Hypothalamus (tissue), 51 donors: ENCODE measurements at regions not wholly inside any gene's neighbourhood (a gene's known extent, or its start where the extent isn't known, plus 50 kb on each side); places are given as distances from the start of the nearest gene placed in this dataset.

Experiments
- DNase-seq, 51 donors: peaks; one replicate each; lab custom pipeline; 2025; lab: John Stamatoyannopoulos, UW

DNA sequence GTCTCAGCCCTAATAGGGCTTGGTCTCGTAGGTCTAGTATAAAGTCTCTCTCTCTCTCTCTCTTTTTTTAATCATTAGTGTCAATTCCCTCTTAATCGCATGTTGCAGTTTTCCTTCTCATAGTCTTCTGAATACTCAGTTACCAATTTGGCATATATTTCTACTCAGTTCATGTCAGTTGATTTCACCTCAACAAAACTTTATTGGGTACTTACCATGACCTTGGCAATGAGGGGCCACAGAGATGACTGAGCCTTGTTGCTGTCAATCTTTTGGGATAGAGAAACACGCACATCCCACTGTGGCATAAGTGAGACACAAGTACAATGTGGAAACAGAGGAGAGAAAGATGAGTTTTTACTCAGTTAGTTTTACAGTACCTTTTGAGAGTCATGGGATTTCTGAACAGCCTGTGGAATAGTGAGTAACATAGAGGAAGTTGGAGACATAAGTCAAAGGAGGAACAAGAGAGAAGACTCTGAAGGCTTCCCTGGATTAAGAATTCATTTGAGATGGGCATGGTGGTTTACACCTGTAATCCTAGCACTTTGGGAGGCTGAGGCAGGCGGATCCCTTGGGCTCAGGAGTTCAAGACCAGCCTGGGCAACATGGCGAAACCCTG is 150.2 kb upstream of the CBLB start:
- no peak for DNase-seq

DNA sequence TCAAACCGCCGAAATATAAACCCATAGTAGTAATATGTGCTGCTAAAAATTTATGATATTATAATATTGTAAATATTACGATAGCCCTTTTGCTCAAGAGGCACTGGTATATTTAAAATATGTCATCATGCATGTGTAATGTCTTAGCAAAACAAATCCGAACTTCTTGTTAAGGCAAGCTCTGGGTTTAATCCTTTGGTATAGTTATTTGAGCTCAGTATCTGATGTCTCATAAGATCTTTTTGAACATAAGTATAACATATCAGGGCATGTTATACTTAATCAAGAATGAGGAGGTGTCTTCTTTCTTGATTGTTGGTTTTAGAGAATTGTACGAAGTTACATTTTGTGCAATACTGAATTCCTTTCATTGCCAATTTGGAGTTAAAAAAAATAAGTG is 154.1 kb upstream of the CBLB start:
- DNase-seq = no peak

DNA sequence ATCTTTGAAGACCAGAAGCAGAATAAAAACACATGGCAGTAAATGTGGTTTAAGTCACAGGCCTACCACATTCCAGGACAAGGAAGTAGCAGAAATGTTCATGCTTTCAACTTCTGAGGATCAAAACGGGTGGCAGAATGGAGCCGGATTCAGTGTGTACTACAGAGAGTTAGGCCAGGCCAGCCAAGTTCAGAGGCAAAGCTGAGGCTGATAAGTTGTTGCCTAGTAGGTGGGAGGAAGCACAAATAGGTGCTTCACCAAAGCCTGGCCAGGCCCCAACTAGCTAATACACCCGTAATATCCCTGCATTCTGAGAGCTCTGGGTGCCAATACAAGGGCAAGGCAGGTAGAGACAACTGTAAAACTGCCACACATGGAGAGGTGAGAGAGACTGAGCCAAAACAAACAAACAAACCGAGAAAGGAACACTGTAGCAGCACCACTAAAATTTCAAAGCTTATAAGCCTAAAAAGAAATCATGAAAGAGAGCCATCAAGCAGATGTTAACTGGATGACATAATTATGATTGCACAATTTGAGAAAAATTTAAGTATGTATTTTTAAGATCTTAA is 156.4 kb upstream of the CBLB start:
- no peak for DNase-seq

- DNase-seq = no peak
These were observed 161.3 kb upstream of the CBLB start for GRCh38 chr3:106029954-106030626.

GRCh38 chr3:106030627-106030963 is 161.8 kb upstream of the CBLB start:
- DNase-seq = no peak

DNA sequence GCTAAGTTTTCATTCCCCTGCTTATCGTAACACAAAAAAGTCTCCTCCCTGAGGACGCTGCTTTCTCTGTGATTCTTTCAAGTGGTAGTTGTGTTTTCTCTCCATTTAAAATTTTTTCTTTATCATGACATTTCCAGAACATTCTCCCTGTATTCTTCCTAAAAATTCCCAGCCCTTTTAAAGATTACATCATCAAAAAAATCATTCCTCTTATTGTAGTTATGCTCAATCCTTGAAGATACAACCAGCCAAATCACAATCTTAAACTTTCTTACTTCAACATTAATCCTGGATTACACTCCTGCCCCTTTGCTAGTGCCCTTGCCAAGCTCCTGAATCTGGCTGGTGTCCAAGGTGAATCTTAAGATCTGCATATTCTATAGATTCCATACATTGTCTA is 163.7 kb upstream of the CBLB start:
- DNase-seq = no peak

GRCh38 chr3:106033654-106034053 is 164.8 kb upstream of the CBLB start:
- no peak for DNase-seq

DNA sequence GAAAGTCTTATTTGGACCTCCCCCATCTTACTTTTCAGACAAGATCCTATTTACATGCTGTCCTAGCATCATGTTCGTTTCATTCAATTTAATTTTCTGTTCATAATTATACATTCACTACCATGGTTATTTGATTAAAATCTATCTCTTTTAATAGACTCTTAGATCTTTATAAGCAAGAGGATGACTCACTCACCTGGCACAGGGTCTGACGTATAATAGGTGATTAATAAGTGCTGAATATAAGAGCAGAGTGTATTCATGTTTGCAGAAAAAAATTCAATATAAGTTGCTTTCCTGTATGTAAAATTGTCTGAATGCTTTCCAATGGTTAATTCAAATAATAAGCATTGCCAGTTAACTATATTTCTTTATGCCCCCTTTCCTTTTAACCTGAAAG is 165.5 kb upstream of the CBLB start:
- DNase-seq = no peak

DNA sequence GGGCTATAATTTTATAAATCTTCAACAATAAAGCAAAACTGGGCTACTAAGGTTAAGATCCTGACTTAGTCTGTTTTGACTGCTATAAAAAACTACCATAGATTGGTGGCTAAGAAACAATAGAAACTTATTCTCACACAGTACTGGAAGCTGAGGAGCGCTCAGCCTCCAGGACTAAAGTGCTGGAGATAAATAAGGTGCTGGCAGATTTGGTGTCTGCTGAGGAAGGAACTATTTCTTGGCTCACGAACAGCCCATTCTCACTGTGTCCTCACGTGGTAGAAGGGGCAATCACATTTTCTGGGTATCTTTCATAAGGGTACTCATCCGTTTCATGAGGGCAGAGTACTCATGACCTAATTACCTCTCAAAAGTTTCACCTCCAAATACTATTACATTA is 166.8 kb upstream of the CBLB start:
- no peak for DNase-seq

DNA sequence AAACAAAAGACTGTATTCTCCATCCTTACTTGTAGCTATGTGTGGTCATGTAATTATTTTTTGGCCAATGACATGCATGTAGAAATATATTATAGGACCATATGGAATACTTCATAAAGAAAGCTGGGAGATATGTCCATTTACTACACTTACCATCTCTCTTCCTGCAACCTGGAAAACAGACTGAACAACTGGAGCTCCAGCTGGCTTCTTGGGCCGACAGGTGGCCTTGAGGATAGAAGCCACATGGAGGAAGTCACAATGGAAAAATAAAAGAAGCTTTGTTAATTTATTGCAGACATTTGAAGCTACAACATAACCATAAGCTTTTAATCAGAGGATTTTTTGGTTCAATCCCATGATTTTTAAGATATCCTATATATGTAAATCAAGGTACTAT is 167.9 kb upstream of the CBLB start:
- DNase-seq = no peak

DNA sequence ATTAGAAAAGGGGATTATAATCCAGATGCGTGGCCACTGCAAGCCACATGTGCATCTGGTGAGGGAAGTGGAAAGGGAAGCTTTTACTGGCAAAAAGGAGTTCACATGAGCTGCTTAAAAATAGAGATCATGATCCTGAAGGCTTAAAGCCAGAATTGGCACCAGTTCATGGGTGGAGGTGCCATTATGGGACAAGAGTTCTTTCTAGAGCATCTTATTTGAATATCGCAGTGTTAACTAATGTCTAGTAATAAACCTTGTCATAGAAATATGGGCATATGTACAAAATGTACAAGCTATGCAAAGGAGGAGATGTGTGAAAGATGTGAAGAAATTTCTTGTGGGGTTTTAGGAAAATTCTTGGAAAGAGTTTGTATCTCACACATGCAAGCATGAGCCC is 178.4 kb upstream of the CBLB start:
- DNase-seq = no peak

DNA sequence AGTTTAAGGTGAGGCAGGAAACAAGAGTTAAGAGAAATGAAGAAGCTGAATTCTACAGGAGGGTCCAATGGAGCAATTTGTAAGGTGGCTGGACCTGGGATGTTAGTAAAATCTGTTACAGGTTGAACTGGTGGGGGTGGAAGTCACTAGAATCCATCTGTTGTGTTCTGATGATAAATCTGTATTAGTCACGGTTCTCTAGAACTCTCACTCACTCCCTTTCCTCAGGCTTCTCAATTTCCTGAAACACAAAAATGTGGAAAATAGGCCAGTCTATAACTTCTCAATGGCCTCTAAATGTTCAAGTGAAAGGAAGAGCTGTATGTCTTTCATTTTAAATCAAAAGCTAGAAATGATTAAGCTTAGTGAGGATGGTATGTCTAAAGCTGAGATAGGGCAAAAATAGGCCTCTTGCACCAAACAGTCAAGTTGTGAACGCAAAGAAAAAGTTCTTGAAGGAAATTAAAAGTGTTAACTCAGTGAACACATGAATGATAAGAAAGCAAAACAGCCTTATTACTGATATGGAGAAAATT is 180.2 kb upstream of the CBLB start:
- DNase-seq = no peak

DNA sequence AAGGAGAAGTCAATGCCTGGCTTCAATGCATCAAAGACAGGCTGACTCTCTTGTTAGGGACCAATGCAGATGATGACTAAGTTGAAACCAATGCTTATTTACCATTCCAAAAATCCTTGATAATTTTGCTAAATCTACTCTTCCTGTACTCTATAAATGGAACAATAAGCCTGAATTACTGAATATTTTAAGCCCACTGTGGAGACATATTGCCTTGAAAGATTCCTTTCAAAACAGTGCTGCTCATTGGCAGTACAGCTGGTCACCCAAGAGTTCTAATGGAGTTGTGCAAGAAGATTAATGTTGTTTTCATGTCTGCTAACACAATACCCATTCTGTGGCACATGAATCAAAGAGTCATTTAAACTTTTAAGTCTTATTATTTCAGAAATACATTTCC is 181.0 kb upstream of the CBLB start:
- DNase-seq = no peak

DNA sequence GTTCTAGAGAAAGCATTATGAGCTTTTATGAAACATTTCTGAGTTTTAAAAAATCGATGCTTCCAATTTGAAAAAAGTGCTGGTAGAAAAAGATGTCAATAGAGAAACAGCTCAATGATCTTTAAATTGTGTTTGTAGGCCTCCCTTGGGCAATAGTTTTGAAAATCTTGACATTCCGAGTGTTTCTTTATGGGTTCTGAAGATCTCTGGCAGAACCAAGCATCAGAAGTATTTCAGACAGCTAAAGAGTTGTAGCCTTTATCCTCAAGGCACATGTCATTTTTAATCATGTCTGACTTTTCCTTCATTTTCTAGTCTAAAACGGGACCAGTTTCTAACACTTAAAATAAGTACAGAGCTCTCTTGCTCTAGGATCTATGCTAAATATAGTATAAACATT is 188.1 kb upstream of the CBLB start:
- DNase-seq = no peak

- DNase-seq = no peak
These were observed 189.7 kb upstream of the CBLB start for GRCh38 chr3:106058475-106058874.

GRCh38 chr3:106059953-106060517 is 191.2 kb upstream of the CBLB start:
- no peak for DNase-seq

DNA sequence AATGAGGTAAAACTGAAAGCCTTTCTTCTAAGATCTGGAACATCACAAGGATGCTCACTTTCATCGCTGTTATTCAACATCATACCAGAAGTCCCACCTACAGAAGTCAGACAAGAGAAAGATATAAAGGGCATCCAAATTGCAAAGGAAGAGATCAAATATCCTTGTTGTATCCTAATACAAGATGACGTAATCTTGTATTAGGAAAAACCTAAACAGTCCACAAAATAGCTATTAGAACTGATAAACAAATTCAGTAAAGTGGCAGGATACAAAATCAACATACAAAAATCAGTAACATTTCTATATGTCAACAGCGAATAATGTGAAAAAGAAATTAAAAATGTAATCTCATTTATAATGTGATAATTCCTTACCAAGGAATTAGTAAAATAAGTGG is 195.1 kb upstream of the CBLB start:
- no peak for DNase-seq

- no peak for DNase-seq
These were observed 197.0 kb upstream of the CBLB start for GRCh38 chr3:106065831-106066230.

DNA sequence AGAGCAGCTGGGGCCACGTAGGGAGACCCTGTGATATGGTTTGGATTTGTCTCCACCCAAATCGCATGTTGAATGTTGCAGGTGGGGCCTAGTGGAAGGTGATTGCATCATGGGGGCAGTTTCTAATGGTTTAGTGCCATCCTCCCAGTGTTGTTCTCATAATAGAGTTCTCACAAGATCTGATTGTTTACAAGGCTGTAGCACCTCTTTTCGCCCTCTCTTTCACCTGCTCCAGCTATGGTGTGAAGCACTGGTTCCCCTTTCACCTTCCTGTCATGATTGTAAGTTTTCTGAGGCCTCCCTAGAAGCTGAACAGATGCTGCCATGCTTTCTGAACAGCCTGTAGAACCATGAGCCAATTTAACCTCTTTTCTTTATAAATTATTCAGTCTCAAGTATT is 198.9 kb upstream of the CBLB start:
- DNase-seq = no peak

GRCh38 chr3:106068381-106068780 is 199.6 kb upstream of the CBLB start:
- DNase-seq = peak in 4 of 51 donors; percentile 0 to 4 (median 1)

GRCh38 chr3:106068795-106069194 is 200.0 kb upstream of the CBLB start:
- DNase-seq = no peak

DNA sequence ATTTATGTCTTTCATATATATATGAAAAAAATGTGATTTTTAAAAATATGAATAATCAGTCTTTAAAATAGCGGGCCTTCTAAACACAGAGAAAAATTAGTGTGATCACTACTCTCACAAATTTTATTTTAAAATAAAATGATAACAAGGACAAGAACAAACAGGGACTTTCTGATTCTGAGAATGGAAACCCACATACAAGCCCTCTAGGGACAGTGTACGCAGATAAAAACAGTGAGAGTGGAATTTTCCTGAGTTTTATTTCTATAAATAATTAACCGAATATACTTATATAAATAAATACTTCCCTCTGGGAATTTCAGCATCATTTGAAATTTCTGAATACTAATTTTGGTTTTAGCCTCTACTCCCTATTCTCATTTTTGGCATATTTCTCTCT is 201.4 kb upstream of the CBLB start:
- no peak for DNase-seq
